ENCODE measurements at regions not wholly inside any gene's neighbourhood (a gene's known extent, or its start where the extent isn't known, plus 50 kb on each side); places are given as distances from the start of the nearest gene placed in this dataset.

GRCh38 chr6:23177806-23178205 lies 608.4 kb downstream of the HDGFL1 start:
- in situ Hi-C loops (cut with HindIII; ENCODE audit: low pct_unique_long_range_greater_than_20kb, low sequenced_read_pairs), result no loop called here
- no peak for DNase-seq (ENCODE audit: low read depth, low spot score)

- in situ Hi-C loops (cut with HindIII; ENCODE audit: low pct_unique_long_range_greater_than_20kb, low sequenced_read_pairs), result no loop called here
- DNase-seq (ENCODE audit: low read depth, low spot score), result no peak
These were observed 610.6 kb downstream of the HDGFL1 start for GRCh38 chr6:23179994-23180393.

GRCh38 chr6:23180504-23181293 lies 611.3 kb downstream of the HDGFL1 start:
- in situ Hi-C loops (cut with HindIII; ENCODE audit: low pct_unique_long_range_greater_than_20kb, low sequenced_read_pairs), result no loop called here
- no peak for DNase-seq (ENCODE audit: low read depth, low spot score)

- in situ Hi-C loops (cut with HindIII; ENCODE audit: low pct_unique_long_range_greater_than_20kb, low sequenced_read_pairs), result no loop called here
- DNase-seq (ENCODE audit: low read depth, low spot score), result no peak
These were observed 612.2 kb downstream of the HDGFL1 start for GRCh38 chr6:23181356-23182110.

- in situ Hi-C loops (cut with HindIII; ENCODE audit: low pct_unique_long_range_greater_than_20kb, low sequenced_read_pairs), result no loop called here
These were observed 614.5 kb downstream of the HDGFL1 start for GRCh38 chr6:23183846-23184245.

GRCh38 chr6:23184351-23184750 lies 615.0 kb downstream of the HDGFL1 start:
- in situ Hi-C loops (cut with HindIII; ENCODE audit: low pct_unique_long_range_greater_than_20kb, low sequenced_read_pairs), result no loop called here
- no peak for DNase-seq (ENCODE audit: low read depth, low spot score)

More at GRCh38 chr6:23183846-23184245, 614.5 kb downstream of the HDGFL1 start:
- DNase-seq (ENCODE audit: low read depth, low spot score), result no peak

- DNase-seq (ENCODE audit: low read depth, low spot score), result no peak
- in situ Hi-C loops (cut with HindIII; ENCODE audit: low pct_unique_long_range_greater_than_20kb, low sequenced_read_pairs), result no loop called here
These were observed 626.1 kb downstream of the HDGFL1 start for GRCh38 chr6:23195487-23195886.

GRCh38 chr6:23199541-23199940 lies 630.2 kb downstream of the HDGFL1 start:
- DNase-seq (ENCODE audit: low read depth, low spot score), result no peak
- in situ Hi-C loops (cut with HindIII; ENCODE audit: low pct_unique_long_range_greater_than_20kb, low sequenced_read_pairs), result no loop called here

GRCh38 chr6:23200946-23201345 lies 631.6 kb downstream of the HDGFL1 start:
- DNase-seq (ENCODE audit: low read depth, low spot score), result no peak
- in situ Hi-C loops (cut with HindIII; ENCODE audit: low pct_unique_long_range_greater_than_20kb, low sequenced_read_pairs), result no loop called here

GRCh38 chr6:23202207-23202606 lies 632.8 kb downstream of the HDGFL1 start:
- in situ Hi-C loops (cut with HindIII; ENCODE audit: low pct_unique_long_range_greater_than_20kb, low sequenced_read_pairs), result no loop called here
- DNase-seq (ENCODE audit: low read depth, low spot score), result no peak

GRCh38 chr6:23212398-23212797 lies 643.0 kb downstream of the HDGFL1 start:
- DNase-seq (ENCODE audit: low read depth, low spot score), result no peak
- in situ Hi-C loops (cut with HindIII; ENCODE audit: low pct_unique_long_range_greater_than_20kb, low sequenced_read_pairs), result no loop called here

GRCh38 chr6:23213193-23213592 lies 643.8 kb downstream of the HDGFL1 start:
- in situ Hi-C loops (cut with HindIII; ENCODE audit: low pct_unique_long_range_greater_than_20kb, low sequenced_read_pairs), result no loop called here
- no peak for DNase-seq (ENCODE audit: low read depth, low spot score)

GRCh38 chr6:23213651-23214050 lies 644.3 kb downstream of the HDGFL1 start:
- in situ Hi-C loops (cut with HindIII; ENCODE audit: low pct_unique_long_range_greater_than_20kb, low sequenced_read_pairs), result no loop called here
- DNase-seq (ENCODE audit: low read depth, low spot score), result no peak

- in situ Hi-C loops (cut with HindIII; ENCODE audit: low pct_unique_long_range_greater_than_20kb, low sequenced_read_pairs), result no loop called here
- no peak for DNase-seq (ENCODE audit: low read depth, low spot score)
These were observed 649.4 kb downstream of the HDGFL1 start for GRCh38 chr6:23218751-23219150.

- in situ Hi-C loops (cut with HindIII; ENCODE audit: low pct_unique_long_range_greater_than_20kb, low sequenced_read_pairs), result no loop called here
- no peak for DNase-seq (ENCODE audit: low read depth, low spot score)
These were observed 653.4 kb downstream of the HDGFL1 start for GRCh38 chr6:23222724-23223123.

- in situ Hi-C loops (cut with HindIII; ENCODE audit: low pct_unique_long_range_greater_than_20kb, low sequenced_read_pairs), result no loop called here
- no peak for DNase-seq (ENCODE audit: low read depth, low spot score)
These were observed 655.2 kb downstream of the HDGFL1 start for GRCh38 chr6:23224540-23224939.

GRCh38 chr6:23228439-23229024 lies 659.2 kb downstream of the HDGFL1 start:
- in situ Hi-C loops (cut with HindIII; ENCODE audit: low pct_unique_long_range_greater_than_20kb, low sequenced_read_pairs), result no loop called here
- DNase-seq (ENCODE audit: low read depth, low spot score), result no peak

GRCh38 chr6:23243854-23244253 lies 674.5 kb downstream of the HDGFL1 start:
- in situ Hi-C loops (cut with HindIII; ENCODE audit: low pct_unique_long_range_greater_than_20kb, low sequenced_read_pairs), result no loop called here
- no peak for DNase-seq (ENCODE audit: low read depth, low spot score)

GRCh38 chr6:23244300-23244699 lies 674.9 kb downstream of the HDGFL1 start:
- in situ Hi-C loops (cut with HindIII; ENCODE audit: low pct_unique_long_range_greater_than_20kb, low sequenced_read_pairs), result no loop called here
- DNase-seq (ENCODE audit: low read depth, low spot score), result no peak

All from SK-MEL-5 (cell line).